NCI-H82 treated with DMSO at 0.1 percent for 48 hours (cell line): ENCODE measurements at regions not wholly inside any gene's neighbourhood (a gene's known extent, or its start where the extent isn't known, plus 50 kb on each side); places are given as distances from the start of the nearest gene placed in this dataset.
"Not testable (repeated sequence)": the region's sequence is repeated elsewhere in the genome, so short reads cannot be mapped to it uniquely, and the experiment has no call there.

Source experiments
- DNase-seq: peaks from one replicate; lab custom pipeline; 2025; ENCODE audit not compliant: unreplicated experiment; lab: John Stamatoyannopoulos, UW

DNA sequence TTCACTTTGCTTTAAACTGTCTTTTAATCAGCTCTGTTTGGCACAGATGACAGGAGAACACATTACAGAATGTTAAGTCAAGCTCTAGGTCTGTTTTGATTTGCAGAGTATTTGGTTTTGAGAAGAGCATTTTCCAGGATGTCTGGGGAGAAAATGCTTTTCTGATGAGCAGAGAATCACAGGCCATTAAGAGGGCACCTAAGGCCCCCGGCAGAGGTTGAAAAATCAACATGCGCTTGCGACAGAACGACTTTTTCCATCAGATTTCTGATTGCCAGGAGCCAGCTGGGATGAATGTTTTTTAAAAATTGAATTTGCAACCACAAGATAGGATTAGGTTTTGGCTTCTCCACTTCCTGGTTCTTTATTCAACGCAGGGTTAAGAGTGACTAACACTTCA, 304.5 kb downstream of the JRKL start:
- DNase-seq = no peak

GRCh38 chr11:96696731-96697130, 306.9 kb downstream of the JRKL start:
- no peak for DNase-seq

GRCh38 chr11:96697466-96697865, 307.7 kb downstream of the JRKL start:
- no peak for DNase-seq

GRCh38 chr11:96704847-96705246, 315.0 kb downstream of the JRKL start:
- DNase-seq = no peak

- DNase-seq = no peak
These were observed 316.9 kb downstream of the JRKL start for GRCh38 chr11:96706761-96707160.

- DNase-seq = no peak
These were observed 317.5 kb downstream of the JRKL start for GRCh38 chr11:96707273-96707672.

DNA sequence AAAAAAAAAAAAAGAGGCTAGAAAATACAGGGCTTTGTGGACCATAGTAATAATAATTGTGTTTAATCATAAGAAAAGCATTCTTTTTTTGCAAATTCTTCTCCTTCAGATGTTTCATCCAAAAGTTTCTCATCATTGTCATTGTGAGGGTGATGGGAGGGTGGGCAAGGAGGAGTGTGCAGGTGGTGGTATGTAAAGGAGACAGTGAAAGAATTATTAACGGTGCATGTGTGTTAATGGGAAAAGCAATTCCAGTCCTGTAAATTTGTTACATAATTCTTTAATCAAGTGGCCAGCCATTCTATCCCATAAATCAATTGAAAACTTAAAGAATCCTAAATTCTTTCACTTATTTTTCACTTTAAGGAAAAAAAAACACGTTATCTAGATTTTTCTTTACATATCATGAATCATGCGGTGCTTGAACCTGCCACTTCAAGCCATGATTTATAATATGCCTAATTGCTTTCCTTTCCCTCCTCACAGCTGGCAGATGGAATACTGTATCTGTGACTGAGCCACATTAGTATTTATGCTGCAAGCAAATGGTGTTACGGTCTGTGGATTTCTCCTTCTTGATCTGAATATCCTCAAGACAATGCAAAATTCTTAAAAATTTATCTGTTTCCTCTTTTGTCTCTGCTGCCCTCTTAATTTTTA, 318.5 kb downstream of the JRKL start:
- no peak for DNase-seq

DNA sequence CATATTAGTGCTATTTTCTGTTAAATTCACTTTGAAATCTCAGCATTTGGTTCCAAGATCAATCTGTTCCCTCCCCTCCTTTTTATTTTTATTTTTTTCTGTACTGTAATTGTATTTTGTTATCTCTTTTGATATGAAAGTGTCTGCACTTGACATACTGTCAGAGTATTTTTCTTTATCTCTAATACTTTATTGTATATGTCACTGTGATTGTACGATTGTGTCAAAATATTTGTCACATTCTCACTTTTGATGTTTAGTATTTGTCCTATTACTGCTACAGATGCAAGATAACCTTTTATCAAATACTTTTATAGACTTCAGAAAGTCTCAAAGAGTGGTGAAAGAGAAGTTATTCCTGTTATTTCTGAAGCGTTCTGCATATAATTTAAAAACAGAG, 323.5 kb downstream of the JRKL start:
- DNase-seq = no peak

DNA sequence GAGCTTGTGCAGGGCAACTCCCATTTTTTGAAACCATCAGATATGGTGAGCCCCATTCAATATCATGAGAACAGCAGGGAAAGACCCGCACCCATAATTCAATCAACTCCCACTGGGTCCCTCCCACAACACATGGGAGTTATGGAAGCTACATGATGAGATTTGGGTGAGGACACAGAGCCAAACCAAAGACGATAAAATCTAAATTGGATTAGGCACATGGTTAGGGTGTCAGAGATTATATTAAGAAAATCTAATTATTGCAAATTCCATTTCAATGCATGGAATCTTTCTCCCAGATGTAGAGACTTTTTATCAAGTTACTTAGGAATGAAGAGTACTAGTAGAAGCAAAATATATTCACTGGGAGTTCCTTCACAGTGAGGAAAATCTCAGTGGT, 324.9 kb downstream of the JRKL start:
- peak; percentile 27 for DNase-seq

DNA sequence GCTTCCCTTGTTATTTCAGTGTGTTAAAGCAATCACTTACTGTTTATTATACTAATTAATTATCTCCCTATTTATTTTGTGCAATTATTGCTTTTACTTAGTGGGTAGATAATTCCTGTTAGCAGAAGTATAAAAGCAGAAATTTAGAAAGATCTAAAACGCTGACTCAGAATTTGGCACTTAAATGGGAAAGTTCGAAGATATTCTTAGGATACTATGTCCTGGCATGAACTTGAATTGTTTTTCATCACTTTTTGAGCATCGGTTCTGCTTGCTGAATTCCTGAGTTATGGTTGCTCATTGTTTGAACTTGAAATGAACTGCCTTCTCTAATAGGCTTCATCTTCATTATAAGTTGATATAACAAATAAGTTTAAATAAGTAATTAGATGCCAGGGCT, 325.4 kb downstream of the JRKL start:
- no peak for DNase-seq

DNA sequence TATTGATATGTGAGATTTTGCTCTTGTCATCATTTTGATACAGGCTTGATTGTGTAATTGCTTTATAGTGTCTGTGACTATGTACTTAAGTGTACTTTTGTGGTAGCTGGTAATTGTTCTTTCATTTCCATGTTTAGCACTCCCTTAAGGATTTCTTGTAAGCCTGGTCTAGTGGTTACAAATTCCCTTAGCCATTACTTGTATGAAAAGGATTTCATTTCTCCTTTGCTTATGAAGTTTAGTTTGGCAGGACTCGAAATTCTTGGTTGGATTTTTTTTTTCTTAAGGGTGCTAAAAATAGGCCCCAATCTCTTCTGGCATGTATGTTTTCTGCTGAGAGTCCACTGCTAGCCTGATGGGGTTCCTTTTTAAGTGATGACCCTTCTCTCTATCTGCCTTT, 346.8 kb downstream of the JRKL start:
- DNase-seq = no peak

- no peak for DNase-seq
These were observed 348.5 kb downstream of the JRKL start for GRCh38 chr11:96738311-96738710.

GRCh38 chr11:96741068-96741467, 351.3 kb downstream of the JRKL start:
- DNase-seq = no peak

GRCh38 chr11:96744697-96745096, 354.9 kb downstream of the JRKL start:
- DNase-seq = no peak

DNA sequence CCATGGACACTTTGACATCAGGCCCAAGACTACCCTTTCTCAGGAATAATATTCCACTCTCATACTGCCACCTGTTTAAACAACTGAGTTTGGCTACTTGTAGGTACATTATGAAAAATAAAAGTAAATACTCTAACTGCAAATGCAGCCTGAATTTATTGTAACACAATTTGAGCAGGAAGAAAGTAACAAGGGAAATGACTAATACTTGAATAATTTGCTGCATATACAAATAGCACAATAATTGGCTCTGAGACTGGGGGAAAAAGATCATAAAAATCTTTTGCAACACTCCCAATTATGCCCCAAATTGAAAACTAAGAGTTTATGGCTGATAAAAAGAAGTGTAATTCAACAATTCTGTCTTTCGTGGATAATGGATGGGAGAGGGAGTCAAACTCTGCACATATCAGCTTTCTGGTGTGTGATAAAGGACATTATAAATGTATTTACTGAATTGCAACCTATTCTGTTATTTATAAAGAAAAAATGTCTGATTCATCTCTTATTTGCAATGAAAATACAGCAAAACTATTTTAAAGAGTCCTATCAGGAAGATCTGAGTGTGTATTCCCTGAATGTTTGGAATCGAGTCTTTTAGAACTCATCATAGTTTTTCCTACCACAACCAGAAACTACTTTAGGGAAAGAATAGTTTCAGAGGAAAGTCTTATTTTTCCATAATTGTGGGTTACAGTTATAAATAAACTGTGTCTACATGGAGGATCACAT, 359.0 kb downstream of the JRKL start:
- no peak for DNase-seq

DNA sequence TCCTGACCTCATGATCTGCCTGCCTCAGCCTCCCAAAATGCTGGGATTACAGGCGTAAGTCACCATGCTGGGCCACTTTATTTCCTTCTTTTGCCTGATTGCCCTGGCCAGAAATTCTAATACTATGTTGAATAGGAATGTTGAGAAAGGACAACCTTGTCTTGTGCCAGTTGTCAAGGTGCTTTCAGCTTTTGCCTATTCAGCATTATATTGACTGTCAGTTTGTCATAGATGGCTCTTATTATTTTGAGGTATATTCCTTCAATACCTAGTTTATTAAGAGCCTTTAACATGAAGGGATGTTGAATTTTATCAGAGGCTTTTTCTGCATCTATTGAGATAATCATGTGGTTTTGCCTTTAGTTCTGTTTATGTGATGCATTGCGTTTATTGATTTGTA, 362.0 kb downstream of the JRKL start:
- DNase-seq = not testable (repeated sequence)

GRCh38 chr11:96752221-96752620, 362.4 kb downstream of the JRKL start:
- DNase-seq = no peak

DNA sequence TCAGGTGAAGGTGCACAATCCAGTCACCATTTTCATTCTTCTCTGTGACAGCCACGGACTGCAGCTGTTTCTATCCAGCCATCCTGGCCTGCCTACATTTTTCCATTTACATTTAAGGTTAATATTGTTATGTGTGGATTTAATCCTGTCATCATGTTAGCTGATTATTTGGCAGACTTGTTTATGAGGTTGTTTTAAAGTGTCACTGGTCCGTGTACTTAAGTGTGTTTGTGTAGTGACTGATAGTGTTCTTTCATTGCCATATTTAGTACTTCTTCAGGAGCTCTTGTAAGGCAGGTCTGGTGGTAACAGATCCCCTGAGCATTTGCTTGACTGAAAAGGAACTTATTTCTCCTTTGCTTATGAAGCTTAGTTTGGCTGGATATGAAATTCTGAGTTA, 364.2 kb downstream of the JRKL start:
- no peak for DNase-seq

DNA sequence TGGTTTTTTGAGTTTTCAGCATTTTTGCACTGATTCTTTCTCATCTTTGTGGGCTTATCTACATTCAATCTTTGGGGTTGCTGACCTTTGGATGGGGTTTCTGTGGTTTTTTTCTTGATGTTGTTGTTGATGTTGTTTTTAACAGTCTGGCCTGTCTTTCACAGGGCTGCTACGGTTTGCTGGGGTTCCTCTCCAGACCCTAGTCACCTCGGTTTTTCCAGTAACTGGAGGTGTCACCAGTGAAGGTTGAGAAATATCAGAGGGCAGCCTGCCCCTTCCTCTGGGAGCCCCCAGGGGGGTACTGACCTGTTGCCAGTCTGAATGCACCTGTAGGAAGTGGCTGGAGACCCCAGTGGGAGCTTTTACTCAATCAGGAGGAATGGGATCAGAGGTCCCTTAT, 365.4 kb downstream of the JRKL start:
- no peak for DNase-seq

DNA sequence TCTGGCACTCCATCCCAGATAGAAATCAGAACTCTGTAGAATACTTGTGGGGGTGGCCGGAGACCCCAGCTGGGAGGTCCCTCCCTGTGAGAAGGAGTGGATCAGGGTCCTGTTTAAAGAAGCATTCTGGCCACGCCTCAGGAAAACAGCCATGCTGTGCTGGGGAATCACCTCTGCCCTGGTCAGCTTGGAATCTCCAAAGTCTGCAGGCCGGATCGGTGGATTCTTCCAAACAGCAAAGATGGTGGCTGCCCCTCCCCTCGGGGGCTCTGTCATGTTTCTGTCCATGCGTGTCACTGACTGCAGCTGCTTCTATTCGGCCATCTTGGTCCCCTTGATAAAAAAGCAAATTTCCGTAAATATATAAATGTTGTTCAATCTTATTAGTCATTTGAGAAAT, 365.9 kb downstream of the JRKL start:
- DNase-seq = no peak

DNA sequence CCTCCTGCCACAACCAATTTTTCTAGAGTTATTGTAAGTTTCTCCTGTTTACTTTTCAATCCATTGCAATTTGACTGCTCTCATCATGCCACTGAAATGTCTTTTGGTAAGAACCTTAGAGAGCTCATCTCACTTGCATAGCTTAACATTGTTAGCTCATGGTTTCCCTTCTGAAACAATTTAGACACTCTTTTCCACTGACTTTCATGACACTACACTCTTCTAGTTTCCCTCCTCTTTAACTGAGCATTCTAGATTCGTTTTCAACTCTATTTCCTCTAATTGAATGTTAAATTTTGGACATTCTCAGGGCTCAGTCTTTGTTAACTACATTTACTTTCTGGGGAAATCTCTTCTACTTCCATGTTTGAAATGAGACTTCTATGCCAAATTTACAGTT, 369.1 kb downstream of the JRKL start:
- no peak for DNase-seq

- DNase-seq = no peak
These were observed 370.5 kb downstream of the JRKL start for GRCh38 chr11:96760306-96760705.

GRCh38 chr11:96760815-96761214, 371.0 kb downstream of the JRKL start:
- DNase-seq = no peak
